Nucleus accumbens (tissue), 56 donors: ENCODE measurements at regions not wholly inside any gene's neighbourhood (a gene's known extent, or its start where the extent isn't known, plus 50 kb on each side); places are given as distances from the start of the nearest gene placed in this dataset.
"Not testable (repeated sequence)": the region's sequence is repeated elsewhere in the genome, so short reads cannot be mapped to it uniquely, and the experiment has no call there.

Source experiments
- DNase-seq, 56 donors: peaks; one replicate each; lab custom pipeline; 2025; lab: John Stamatoyannopoulos, UW

DNA sequence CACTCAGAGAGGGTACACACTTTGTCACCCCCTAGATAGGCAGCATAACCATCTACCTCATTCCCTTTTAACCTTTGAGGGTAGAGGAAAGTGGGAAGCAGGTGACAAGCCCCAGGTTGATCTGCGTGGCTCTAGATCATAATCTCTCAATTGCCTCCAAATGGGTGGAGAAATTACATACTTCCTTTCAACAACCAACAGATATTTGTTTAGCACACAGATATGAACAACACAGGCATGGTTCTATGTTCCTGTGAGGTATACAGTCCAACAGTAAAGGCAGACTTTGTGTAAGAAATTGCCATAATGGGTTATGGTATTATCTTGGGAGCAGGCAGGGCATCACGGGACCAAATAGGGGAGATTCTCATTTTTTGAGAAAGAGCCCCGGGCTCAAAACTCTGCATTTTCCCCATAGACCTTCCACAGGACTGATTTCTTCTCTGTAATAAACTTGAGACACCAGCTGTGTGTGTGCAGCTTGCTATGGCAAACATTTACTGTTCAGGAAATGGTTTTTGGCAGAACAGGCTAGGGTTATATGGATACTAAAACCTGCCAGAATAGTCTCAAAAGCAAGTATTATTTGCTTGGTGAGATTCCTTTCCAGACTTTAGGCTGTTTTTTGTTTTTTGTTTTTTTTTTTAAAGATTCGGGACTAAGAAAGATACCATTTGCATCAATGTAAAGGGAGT, 126.2 kb downstream of the CD164 start:
- DNase-seq: no peak

DNA sequence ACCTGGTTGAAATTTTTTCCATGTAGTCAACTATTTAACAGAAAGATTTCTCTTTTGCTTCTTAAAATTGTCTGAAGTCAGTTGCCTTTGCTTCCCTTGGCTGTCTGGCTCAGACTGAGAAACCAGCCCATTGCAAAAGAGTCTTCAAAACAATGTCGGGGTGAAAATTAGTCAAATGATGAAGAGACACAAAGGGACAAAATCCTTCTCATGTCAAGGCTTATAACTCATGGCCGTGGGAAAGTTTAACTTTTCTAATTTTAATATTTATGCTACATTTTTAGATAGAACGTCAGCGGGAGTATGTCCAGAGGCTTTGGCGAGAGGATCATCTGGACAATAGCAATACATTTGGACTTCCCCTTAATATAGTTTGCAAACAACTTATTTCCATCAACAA, 127.2 kb downstream of the CD164 start:
- no peak for DNase-seq

DNA sequence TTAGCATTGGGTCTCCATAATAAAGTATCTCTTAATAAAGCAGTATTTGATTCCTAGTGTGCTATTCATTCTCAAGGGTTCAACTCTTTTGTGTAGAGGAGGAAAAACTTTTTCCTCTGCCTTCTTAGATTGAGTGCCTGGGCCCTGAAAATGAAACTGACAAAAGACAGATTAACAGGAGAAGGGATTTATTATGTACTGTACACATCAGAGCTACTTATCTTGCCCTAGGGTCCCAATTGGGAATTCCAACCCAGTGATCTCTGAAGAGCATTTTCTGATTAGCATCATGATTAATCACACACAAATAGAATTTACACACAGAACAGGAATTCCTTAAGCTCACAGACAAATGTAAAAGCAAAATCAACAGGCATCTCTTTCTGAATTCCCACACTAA, 128.9 kb downstream of the CD164 start:
- no peak for DNase-seq

- no peak for DNase-seq
These were observed 129.8 kb downstream of the CD164 start for GRCh38 chr6:109252261-109253041.

DNA sequence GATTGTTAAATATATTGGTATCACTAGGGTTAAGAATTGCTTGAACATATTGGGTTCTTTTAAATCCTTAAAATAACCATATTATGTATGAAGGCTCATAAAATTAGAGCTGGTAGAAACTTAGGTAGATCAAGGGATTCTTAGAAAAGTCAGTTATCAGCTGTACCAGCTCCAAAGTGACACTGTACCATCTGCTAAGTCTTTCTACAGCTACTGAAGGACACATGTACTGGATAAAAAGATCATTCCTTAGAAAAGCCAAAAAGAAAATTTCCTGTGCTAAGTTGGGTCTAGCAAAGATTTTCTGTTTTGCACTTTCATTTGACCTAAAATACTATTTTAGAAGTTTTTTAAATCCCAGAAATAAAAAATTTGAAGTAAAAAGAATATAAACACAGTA, 130.4 kb downstream of the CD164 start:
- no peak for DNase-seq

DNA sequence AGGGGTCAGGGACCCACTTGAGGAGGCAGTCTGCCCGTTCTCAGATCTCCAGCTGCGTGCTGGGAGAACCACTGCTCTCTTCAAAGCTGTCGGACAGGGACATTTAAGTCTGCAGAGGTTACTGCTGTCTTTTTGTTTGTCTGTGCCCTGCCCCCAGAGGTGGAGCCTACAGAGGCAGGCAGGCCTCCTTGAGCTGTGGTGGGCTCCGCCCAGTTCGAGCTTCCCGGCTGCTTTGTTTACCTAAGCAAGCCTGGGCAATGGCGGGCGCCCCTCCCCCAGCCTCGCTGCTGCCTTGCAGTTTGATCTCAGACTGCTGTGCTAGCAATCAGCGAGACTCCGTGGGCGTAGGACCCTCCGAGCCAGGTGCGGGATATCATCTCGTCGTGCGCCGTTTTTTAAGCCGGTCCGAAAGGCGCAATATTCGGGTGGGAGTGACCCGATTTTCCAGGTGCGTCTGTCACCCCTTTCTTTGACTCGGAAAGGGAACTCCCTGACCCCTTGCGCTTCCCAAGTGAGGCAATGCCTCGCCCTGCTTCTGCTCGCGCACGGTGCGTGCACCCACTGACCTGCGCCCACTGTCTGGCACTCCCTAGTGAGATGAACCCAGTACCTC, 131.6 kb downstream of the CD164 start:
- not testable (repeated sequence) for DNase-seq

DNA sequence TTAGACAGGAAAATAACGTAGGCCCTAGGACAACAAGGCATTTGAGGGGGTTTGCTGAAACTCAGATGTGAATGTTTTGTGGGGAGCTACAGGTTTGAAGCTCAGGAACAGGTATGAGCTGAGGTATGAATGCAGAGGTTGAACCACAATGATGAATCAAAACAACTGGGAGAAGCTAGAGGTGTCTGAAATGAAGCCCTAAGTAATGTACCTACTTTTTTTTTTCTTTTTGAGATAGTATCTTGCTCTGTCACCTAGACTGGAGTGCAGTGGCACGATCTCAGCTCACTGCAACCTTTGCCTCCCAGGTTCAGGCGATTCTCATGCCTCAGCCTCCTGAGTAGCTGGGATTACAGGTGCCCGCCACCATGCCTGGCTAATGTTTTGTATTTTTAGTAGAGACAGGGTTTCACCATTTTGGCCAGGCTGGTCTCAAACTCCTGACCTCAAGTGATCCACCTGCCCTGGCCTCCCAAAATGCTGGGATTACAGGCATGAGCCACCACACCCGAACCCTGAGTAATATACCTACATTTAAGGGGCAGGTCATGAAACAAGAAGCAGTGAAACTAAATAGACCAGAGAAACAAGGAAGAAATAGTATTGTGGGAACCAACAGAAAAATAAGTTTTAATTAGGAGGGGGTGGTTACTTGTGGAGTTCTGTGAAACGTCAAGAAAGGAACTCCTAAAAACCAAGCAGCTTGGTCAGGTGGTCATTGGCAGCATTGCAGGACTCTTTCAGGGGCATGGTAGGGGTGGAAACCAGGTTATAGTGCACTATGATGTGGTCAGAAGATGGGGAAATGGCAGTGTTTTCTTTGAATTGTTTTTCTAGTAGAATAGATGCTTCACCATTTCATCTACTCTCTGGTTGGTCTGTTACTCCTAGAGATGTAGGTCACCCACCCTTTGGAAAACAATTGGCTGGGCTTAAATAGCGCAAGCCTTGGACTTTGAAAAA, 138.1 kb downstream of the CD164 start:
- no peak for DNase-seq

DNA sequence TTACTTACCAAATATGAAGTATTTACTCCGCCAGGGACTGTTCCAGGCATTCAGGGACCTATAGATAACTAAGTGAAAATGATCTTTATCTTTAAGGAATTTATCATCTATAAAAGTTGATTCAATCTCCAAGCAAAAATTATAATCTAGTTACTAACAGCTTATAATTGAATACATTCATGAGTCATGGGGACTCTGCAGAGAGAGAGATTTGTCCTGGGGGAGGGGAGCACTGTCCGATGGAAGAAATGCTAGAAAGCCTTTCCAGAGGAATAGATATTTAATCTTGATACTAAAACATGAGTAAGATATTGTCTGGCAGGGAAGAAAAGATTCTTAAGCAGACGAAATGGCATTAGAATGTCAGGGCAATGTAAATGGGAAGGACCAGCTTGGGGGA, 139.3 kb downstream of the CD164 start:
- DNase-seq: no peak

DNA sequence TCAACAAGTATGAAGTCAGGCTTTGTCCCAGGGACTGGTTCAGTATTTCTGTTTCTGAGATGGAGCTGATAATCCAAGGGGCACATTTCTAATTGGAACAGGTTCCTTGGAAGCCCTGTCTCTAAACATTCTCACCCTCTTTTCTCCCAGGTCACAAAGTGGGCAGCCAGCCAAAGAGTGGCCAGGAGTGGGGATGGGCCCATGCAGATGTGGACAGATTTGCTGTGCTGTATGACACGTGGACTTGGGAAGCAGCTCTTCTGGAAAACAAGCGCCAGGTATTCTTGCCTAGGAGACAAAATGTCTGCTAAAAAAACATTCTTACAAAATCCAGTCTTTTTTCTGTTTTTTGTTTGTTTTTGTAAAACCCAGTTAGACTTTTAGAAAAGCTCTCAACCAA, 140.2 kb downstream of the CD164 start:
- no peak for DNase-seq

GRCh38 chr6:109241199-109241598, 141.1 kb downstream of the CD164 start:
- no peak for DNase-seq

- DNase-seq: no peak
These were observed 141.7 kb downstream of the CD164 start for GRCh38 chr6:109240370-109241084.

DNA sequence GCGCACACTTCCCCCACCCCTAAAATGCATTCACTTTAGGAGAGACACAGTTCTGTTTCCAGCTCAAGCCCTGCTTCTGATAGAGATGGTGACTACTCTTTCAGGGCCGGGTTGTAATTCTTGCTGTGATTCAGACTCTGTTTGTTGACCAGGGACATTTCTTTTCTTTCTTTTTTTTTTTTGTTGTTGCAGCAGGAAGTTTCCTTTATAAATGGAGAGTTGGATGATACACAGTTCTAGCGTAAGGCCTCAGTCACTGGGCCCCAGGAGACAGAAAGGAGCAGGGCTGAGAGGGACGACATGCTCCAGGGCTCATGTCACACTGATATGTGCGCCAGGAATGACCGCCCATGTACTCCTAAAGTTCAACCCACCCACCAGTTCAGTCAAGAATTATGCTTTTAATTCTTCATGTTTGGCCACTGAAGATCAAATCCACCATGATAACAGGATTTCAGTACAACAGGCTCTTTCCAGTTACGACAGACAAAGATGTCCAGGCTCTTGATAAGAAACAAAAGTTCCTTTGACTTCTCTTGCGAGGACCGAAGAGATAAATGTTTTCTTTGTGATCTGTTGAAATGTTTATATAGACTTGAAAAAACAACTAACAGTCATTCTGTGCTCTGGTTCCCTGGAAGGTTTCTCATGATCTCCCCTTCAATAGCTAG, 142.5 kb downstream of the CD164 start:
- DNase-seq: peak in 3 of 56 donors; percentile 3 to 6 (median 6)

GRCh38 chr6:109239160-109239559, 143.1 kb downstream of the CD164 start:
- no peak for DNase-seq

DNA sequence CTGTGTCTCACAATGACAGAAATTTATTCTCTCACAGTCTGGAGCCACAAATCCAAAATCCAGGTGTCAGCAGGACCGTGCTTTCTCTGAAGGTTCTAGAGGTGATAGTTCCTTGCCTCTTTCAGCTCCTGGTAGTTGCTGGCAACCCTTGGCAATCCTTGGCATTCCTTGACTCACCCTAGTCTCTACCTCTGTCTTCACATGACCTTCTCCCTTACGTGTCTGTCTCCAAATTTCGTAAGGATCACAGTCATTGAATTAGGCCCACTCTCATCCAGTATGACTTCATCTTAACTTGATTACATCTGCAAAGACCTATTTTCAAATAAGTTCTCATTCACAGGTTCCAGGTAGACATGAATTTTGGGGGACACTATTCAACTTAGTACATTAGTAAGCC, 143.1 kb downstream of the CEP57L1 start:
- no peak for DNase-seq

- DNase-seq: no peak
These were observed 142.7 kb downstream of the CEP57L1 start for GRCh38 chr6:109237986-109238329.

GRCh38 chr6:109237077-109237985, 142.0 kb downstream of the CEP57L1 start:
- DNase-seq: no peak

DNA sequence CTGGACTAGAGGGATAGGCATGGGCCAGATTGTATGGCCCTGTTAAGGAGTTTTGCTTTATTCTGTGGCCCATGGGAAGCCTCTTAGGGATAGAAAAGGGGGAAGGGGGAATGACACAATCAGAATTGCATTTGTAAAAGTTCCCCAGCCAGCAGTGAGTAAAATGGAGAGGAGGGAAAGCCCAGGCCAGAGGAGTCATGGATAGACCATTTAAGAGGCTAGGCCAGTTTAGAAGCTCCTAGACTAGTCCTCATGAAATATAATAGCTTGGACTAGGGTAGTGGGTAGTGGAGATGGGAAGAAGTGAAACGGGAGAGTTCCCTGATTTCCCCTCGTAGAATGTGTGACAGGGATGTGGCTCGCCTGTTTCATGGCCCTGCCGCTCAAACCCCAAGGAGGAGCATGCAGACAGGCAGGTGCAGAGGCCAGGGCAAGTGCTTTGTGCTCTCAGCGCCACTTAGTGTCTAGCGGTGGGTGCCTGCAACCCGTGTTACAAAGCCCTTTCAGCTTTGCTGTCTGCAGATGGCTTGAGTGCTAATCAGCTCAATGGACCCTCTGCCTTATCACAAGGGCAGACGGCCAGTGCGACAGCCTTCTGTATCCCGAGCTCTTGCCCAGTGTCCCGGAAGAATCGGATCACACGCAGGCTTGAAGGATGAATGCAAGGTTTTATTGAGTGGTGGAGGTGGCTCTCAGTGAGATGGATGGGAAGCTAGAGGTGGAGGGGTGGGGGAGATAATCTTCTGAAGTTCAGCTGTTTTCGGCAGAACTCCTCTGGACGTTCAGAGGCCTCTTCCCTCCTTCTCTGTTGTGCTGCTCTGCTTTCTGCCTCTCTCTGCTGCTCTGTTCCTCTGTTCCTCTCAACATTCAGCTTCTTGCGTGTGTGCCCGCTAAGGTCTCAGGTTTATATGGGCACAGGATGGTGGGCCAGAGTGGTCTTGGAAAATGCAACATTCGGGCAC, 141.1 kb downstream of the CEP57L1 start:
- DNase-seq: peak in 30 of 56 donors; percentile 2 to 56 (median 18)
